ENCODE measurements at regions not wholly inside any gene's neighbourhood (a gene's known extent, or its start where the extent isn't known, plus 50 kb on each side); places are given as distances from the start of the nearest gene placed in this dataset.

- TF ChIP-seq EZH2 (IDR thresholded peaks at IDR 0.05; ENCODE audit: insufficient read depth, poor library complexity, severe bottlenecking) (no peak), EZH2phosphoT487 (IDR thresholded peaks at IDR 0.05; ENCODE audit: insufficient read depth, low read depth) (no peak)
Measured at GRCh38 chr13:76329004-76329403, 557.2 kb downstream of the KCTD12 start.
